ENCODE measurements at regions not wholly inside any gene's neighbourhood (a gene's known extent, or its start where the extent isn't known, plus 50 kb on each side); places are given as distances from the start of the nearest gene placed in this dataset.
"Not testable (repeated sequence)": the region's sequence is repeated elsewhere in the genome, so short reads cannot be mapped to it uniquely, and the experiment has no call there.

- no peak for DNase-seq
These were observed 493.7 kb upstream of the GRM7 start for GRCh38 chr3:6367171-6367570.

GRCh38 chr3:6392123-6392522 is 468.8 kb upstream of the GRM7 start:
- DNase-seq = no peak

GRCh38 chr3:6394944-6395343 is 466.0 kb upstream of the GRM7 start:
- DNase-seq = no peak

GRCh38 chr3:6396631-6397030 is 464.3 kb upstream of the GRM7 start:
- no peak for DNase-seq

- not testable (repeated sequence) for DNase-seq
These were observed 458.2 kb upstream of the GRM7 start for GRCh38 chr3:6402666-6403065.

GRCh38 chr3:6406923-6407322 is 454.0 kb upstream of the GRM7 start:
- DNase-seq = not testable (repeated sequence)

- DNase-seq = no peak
These were observed 444.8 kb upstream of the GRM7 start for GRCh38 chr3:6416049-6416661.

- no peak for DNase-seq
These were observed 443.7 kb upstream of the GRM7 start for GRCh38 chr3:6417174-6417573.

GRCh38 chr3:6418485-6418884 is 442.4 kb upstream of the GRM7 start:
- DNase-seq = no peak

- no peak for DNase-seq
These were observed 439.1 kb upstream of the GRM7 start for GRCh38 chr3:6421666-6422445.

GRCh38 chr3:6425289-6425820 is 435.6 kb upstream of the GRM7 start:
- DNase-seq = no peak

GRCh38 chr3:6428276-6428675 is 432.6 kb upstream of the GRM7 start:
- not testable (repeated sequence) for DNase-seq

GRCh38 chr3:6435951-6436350 is 425.0 kb upstream of the GRM7 start:
- no peak for DNase-seq

- no peak for DNase-seq
These were observed 423.3 kb upstream of the GRM7 start for GRCh38 chr3:6437631-6438030.

GRCh38 chr3:6438031-6438430 is 422.9 kb upstream of the GRM7 start:
- no peak for DNase-seq

- DNase-seq = no peak
These were observed 421.7 kb upstream of the GRM7 start for GRCh38 chr3:6439226-6439625.

- no peak for DNase-seq
These were observed 421.1 kb upstream of the GRM7 start for GRCh38 chr3:6439824-6440223.

GRCh38 chr3:6444888-6445658 is 415.8 kb upstream of the GRM7 start:
- DNase-seq = no peak

GRCh38 chr3:6447166-6447801 is 413.6 kb upstream of the GRM7 start:
- DNase-seq = no peak

- DNase-seq = no peak
These were observed 412.9 kb upstream of the GRM7 start for GRCh38 chr3:6448011-6448410.

- DNase-seq = no peak
These were observed 411.8 kb upstream of the GRM7 start for GRCh38 chr3:6449099-6449498.

GRCh38 chr3:6452974-6453373 is 407.9 kb upstream of the GRM7 start:
- no peak for DNase-seq

GRCh38 chr3:6455031-6455430 is 405.9 kb upstream of the GRM7 start:
- no peak for DNase-seq

All from CD4-positive, alpha-beta T cell treated with Interleukin-4 for 4 hours (primary cell).